22Rv1 (cell line): ENCODE measurements at regions not wholly inside any gene's neighbourhood (a gene's known extent, or its start where the extent isn't known, plus 50 kb on each side); places are given as distances from the start of the nearest gene placed in this dataset.

Experiments used
- H3K27ac ChIP-seq: fragments of 450-650 bp; 2 replicates; pipeline ENCODE4 v1.5.1; 2017
- ZFX ChIP-seq: fragments of 450-650 bp; IDR thresholded peaks from 2 replicates; pipeline ENCODE4 v1.6.1; 2017; ENCODE audit warnings: antibody characterized with exemption, borderline replicate concordance
- TF ChIP-seq, protein P1 (sequence below): fragments of 450-650 bp; IDR thresholded peaks from 2 replicates; pipeline ENCODE4 v1.5.1; 2017; ENCODE audit warnings: mild to moderate bottlenecking

DNA sequence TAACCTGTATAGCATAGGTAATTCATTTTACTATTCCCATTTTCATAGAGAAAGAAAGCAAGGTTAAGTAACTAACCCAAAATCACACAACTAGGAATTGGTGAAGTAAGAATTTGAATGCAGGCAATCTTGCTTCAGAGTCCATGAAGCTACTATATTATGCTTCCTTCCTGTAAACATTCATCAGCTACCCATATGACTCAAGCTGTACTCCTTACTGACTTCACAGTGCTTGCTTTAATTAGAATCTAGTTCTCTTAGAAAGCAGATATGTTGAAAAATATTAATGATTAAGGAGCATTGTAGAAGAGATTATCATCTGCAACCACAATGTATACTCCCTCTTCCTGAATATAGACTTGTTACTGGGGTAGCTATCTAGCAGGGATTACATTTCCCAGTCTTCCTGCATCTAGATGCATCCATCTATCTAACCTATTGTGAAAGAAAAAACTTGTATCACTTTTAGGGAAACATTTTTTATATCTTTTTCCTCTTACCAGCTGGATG, 961.6 kb upstream of the CHAC2 start:
- TF ChIP-seq, protein P1, sequence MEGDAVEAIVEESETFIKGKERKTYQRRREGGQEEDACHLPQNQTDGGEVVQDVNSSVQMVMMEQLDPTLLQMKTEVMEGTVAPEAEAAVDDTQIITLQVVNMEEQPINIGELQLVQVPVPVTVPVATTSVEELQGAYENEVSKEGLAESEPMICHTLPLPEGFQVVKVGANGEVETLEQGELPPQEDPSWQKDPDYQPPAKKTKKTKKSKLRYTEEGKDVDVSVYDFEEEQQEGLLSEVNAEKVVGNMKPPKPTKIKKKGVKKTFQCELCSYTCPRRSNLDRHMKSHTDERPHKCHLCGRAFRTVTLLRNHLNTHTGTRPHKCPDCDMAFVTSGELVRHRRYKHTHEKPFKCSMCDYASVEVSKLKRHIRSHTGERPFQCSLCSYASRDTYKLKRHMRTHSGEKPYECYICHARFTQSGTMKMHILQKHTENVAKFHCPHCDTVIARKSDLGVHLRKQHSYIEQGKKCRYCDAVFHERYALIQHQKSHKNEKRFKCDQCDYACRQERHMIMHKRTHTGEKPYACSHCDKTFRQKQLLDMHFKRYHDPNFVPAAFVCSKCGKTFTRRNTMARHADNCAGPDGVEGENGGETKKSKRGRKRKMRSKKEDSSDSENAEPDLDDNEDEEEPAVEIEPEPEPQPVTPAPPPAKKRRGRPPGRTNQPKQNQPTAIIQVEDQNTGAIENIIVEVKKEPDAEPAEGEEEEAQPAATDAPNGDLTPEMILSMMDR, result no peak
- TF ChIP-seq ZFX, result no peak
- H3K27ac ChIP-seq, result no peak overlapping the region

DNA sequence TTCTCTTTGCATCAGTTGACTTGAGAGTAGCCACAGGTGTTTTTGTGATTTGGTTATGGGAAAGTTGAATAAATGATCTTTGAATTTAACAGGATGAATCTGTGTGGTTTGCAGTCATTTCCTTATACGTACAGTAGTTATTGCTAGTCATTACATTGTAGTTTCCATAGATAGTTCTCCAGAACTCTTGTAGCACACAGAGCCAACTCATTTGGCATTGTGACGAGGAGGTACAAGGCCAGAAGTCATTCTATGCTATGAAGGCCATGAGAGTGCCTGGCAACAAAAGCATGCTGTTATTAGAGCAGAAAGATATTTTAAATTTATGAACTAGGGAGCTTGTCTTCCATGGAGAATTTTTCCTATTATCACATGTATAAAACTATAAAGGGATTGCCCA, 973.0 kb upstream of the CHAC2 start:
- H3K27ac ChIP-seq, result no peak overlapping the region
- TF ChIP-seq ZFX, result no peak
- TF ChIP-seq, protein P1, result no peak

DNA sequence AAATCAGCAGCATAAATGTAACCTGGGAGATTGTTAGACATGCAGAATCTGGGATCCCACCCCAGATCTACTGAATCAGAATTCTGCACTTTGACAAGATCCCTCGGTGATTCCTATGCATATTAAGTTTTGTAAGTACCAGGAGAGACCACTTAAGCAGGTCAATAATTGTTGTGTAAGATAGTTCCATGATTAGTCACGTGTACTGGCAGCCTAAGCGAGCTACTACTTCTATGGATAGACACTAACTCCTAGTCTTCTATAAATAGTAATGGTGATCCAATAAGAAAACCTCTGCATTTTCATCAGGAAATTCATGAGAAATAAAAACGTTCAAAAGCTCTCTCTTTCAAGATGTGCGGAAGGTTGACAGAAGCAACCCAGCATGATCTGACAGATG, 988.2 kb upstream of the CHAC2 start:
- TF ChIP-seq, protein P1, result no peak
- no peak for TF ChIP-seq ZFX
- H3K27ac ChIP-seq, result no peak overlapping the region

DNA sequence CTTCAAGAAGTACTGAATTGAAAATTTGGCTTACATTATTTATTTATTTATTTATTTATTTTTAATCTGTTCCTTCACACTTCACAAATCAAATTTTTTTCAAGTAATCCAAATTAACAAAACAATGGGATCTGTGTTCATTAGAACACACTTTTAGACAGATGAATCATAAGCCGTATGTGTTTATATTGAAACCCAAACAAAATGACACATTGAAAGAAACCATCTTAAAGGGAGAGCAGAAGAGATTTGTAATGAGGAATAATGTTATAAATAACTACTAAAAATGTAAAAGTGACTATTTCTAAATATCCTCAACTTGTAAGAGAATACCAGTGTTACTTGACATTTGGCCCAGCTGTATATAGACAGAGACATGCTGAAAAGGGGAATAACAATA, 991.0 kb upstream of the CHAC2 start:
- no peak for TF ChIP-seq ZFX

DNA sequence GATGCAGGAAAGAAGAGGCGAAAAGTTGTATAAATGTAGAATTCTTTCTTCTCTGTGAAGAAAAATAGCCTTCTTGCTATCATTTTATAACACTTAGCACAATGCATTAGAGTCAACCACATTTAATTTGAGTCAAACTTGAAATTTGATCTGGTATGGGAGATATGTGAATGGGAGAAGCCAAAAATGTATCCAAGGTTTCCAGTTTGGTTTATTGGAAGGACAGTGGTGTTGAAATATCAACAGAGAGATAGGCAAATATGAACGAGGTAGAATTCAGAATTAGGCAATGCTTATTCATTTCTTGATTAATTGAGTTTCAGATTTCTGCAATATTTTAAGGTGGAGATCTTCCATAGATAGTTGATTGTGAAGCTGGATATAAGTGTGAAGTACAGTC, 991.9 kb upstream of the CHAC2 start:
- no peak for TF ChIP-seq ZFX
- TF ChIP-seq, protein P1, result no peak
- no peak overlapping the region for H3K27ac ChIP-seq

More for the DNA sequence above, 991.0 kb upstream of the CHAC2 start:
- H3K27ac ChIP-seq, result no peak overlapping the region

DNA sequence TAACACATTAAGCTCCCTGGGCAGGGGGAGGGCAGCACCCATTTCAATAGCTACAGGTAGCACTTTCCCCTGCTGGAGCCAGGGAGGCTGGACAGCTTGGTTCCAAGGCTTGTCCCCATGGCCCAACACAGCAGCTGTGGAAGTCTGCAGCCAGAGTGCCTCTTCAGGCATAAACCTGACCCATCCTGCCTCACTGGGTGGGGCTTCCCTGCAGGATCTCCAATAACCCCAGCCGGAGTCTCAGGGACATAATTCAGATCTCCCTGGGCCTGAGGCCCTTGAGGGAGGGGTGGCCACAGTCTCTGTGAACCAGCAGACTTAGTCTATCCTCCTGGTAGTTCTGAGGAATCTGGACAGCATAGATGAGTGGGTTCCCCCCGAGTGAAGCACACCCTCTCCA, 1001.9 kb upstream of the CHAC2 start:
- no peak for TF ChIP-seq ZFX
- TF ChIP-seq, protein P1, result no peak

DNA sequence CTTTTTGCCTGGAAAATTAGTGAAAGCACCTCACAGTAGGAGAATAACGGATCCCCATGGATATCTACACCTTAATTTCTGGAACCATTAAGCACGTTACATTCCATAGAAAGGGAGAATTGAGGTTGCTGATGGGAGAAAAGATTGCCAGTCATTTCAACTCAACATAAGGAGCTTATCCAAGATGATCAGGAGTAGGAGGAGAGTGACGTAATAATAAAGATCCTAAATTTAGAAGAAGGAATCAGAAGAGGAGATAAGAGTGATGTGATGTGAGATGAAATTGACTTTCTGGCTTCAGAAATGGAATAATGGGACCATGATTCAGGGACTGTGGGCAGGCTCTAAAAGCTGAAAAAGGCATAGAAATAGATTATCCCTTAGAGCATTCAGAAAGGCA, 1017.8 kb upstream of the CHAC2 start:
- no peak for TF ChIP-seq ZFX
- TF ChIP-seq, protein P1, result no peak
- no peak overlapping the region for H3K27ac ChIP-seq

More for the DNA sequence above, 1001.9 kb upstream of the CHAC2 start:
- no peak overlapping the region for H3K27ac ChIP-seq

DNA sequence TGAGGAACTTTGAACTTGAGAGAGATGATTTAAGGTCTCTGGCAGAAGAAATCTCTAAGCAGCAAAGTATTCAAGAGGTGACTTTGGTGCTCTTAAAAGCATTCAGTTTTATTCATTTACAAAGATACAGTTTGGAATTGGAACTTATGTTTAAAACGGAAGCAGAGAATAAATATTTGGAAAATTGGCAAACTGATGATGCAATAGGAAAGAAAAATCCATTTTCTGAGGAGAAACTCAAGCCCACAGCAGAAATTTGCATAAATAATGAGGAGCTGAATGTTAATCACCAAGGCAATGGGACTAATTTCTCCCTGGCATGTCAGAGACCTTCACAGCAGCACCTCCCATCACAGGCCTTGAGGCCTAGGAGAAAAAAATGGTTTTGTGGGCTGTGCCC, 1022.5 kb upstream of the CHAC2 start:
- no peak for TF ChIP-seq ZFX
- TF ChIP-seq, protein P1, result no peak

More for the DNA sequence above, 1022.5 kb upstream of the CHAC2 start:
- H3K27ac ChIP-seq, result no peak overlapping the region
